Thyroid gland (tissue), 4 donors: ENCODE measurements at regions not wholly inside any gene's neighbourhood (a gene's known extent, or its start where the extent isn't known, plus 50 kb on each side); places are given as distances from the start of the nearest gene placed in this dataset.

Experiments used
- POLR2A ChIP-seq, 2 donors: fragments of 450-650 bp; IDR thresholded peaks; one replicate each; pipeline ENCODE4 v1.6.1; 2017; ENCODE audit warnings: antibody characterized with exemption in 2 of 2, mild to moderate bottlenecking in 2 of 2, moderate library complexity in 1 of 2
- TF ChIP-seq, protein P1 (sequence below), 6 experiments: fragments of 200-600 bp in 3 of 6; fragments of 450-650 bp in 3 of 6; sonication (generic) in 3 of 6; IDR thresholded peaks; one replicate each; pipeline ENCODE4 v1.5.1; 2016 to 2019; ENCODE audit warnings: antibody characterized with exemption in 6 of 6, mild to moderate bottlenecking in 2 of 6, inconsistent platforms in 1 of 6, moderate library complexity in 1 of 6

DNA sequence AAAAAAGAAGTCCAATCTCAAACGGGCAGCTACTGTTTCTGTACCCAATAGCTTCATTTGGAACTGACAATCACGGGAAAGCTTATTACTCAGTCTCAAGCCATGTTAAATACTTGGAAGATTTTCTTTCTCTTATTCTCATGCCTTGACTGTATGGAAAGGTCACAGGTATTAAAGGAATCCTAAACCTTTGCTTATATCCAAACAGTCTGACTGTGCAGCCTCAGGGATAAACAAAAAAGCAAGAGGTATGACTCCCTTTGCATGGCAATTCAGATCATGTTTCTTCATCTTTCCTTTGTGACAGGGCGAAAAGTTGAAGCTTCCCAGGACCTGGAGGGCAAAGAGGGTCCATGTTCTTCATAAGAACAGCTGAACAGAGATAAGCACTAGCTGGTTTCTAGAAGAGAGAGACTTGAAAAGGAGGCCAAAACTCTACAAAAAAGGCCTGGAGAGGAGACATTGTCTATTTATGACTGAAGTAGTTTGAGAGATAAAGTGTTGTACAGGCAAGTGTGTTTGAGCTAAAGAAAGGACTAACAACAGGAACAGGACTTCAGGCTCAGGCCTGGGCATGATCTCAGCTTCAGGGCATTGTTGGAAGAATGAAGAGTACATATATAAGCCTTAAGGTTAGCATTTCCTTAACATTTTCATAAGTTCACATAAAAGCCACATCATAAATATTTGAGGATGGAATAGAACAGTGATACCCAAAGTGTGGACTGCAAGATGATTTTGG, 231.0 kb upstream of the THRB start:
- TF ChIP-seq, protein P1, sequence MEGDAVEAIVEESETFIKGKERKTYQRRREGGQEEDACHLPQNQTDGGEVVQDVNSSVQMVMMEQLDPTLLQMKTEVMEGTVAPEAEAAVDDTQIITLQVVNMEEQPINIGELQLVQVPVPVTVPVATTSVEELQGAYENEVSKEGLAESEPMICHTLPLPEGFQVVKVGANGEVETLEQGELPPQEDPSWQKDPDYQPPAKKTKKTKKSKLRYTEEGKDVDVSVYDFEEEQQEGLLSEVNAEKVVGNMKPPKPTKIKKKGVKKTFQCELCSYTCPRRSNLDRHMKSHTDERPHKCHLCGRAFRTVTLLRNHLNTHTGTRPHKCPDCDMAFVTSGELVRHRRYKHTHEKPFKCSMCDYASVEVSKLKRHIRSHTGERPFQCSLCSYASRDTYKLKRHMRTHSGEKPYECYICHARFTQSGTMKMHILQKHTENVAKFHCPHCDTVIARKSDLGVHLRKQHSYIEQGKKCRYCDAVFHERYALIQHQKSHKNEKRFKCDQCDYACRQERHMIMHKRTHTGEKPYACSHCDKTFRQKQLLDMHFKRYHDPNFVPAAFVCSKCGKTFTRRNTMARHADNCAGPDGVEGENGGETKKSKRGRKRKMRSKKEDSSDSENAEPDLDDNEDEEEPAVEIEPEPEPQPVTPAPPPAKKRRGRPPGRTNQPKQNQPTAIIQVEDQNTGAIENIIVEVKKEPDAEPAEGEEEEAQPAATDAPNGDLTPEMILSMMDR (IDR thresholded peaks at IDR 0.05) = no peak
- TF ChIP-seq POLR2A (IDR thresholded peaks at IDR 0.05) = no peak
